Activated naive CD4-positive, alpha-beta T cell (primary cell): ENCODE measurements at regions not wholly inside any gene's neighbourhood (a gene's known extent, or its start where the extent isn't known, plus 50 kb on each side); places are given as distances from the start of the nearest gene placed in this dataset.
"Not testable (repeated sequence)": the region's sequence is repeated elsewhere in the genome, so short reads cannot be mapped to it uniquely, and the experiment has no call there.

Experiments used
- DNase-seq, 4 experiments: peaks; one replicate each; lab custom pipeline; 2025; lab: John Stamatoyannopoulos, UW

DNA sequence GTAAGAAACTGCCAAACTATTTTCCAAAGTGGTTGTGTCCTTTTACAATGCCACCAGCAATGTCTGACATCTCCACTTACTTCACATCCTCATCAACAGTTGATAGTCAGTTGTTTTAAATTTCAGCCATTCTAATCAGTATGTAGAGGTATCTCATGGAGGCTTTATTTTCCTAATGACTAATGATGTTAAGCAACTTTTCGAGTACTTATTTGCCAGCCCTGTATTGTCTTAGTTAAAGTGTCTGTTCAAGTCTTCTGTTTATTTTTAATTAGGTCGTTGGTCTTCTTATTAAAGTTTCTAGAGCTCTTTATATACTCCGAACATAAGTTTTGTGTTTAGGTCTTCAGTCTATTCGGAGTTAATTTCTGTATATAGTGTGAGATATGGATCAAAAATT lies 54.9 kb upstream of the NBPF12 start:
- DNase-seq = not testable (repeated sequence)

DNA sequence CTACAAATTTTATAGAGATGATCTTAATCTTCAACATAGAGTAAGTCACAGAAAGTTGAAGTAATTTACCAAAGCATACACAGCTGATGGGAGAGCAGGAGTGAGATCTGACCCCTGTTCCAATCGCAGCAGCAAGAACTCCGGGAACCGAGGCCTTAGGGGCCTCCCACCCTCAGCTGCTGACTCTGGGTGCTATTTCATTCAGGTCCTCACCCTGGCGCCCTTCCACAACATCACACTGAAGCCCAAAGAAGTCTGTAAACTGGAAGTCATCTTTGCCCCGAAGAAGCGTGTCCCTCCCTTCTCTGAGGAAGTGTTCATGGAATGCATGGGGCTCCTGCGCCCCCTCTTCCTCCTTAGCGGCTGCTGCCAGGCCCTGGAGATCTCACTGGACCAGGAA lies 57.0 kb upstream of the NBPF12 start:
- not testable (repeated sequence) for DNase-seq

DNA sequence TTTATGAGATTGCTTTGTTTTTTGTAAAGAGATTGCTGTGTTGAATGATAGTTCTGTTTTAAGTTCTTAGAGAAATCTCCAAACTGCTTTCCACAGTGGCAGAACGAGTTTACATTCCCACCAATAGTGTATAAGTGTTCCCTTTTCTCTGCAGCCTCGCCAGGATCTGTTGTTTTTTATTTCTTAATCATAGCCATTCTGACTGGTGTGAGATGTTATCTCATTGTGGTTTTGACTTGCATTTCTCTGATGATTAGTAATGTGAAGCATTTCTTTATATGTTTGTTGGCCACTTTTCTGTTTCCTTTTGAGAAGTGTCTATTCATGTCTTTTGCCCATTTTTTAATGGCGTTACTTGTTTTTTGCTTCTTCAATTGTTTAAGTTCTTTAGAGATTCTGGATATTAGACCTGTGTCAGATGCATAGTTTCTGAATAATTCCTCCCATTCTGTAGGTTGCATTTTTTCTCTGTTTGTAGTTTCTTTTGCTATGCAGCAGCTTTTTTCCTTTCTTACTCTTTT lies 74.3 kb upstream of the NBPF12 start:
- not testable (repeated sequence) for DNase-seq

DNA sequence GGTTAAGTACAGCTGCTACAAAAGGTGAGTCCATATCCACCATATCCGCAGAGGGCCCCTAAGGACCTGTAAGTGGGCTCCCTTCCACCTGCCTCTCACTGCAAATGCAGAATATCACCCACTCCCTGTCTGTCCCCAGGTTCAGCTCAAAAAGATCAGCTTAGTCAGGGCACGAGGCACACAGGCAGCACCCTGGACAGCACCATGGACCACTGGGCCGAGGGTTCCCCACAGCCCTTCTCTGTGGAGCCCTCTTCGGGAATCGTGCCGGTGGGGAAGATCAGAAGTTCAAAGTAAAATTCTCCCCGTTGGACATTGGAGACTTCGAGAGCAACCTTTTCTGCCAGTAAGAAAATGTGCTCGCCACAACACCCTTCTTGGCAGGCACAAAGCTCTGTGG lies 85.0 kb upstream of the NBPF12 start:
- DNase-seq = not testable (repeated sequence)

DNA sequence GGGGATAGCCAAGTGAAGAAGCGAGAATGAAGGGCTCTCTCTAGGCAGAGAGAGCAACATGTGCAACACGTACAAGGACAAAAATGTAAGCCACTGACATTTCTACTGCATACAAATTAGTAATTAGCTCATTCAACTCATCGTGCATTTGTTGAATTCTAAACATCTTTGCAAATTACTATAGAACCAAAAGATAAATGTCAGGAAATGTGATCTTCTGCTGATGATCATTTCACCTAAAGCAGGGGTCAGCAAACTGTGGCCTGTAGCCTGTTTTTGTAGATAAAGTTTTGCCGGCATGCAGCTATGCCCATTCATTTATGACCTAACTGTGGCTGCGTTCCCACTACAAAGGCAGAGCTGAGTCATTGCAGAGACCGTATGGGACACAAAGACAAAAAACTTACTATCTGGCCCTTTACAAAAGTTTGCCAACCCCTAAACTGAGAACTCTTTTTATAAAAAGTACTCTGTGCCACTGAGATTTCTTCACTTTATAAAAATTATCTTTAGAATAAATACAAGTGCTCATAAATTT lies 87.7 kb upstream of the NBPF12 start:
- not testable (repeated sequence) for DNase-seq

- not testable (repeated sequence) for DNase-seq
These were observed 99.4 kb upstream of the NBPF12 start for GRCh38 chr1:146838725-146839124.

DNA sequence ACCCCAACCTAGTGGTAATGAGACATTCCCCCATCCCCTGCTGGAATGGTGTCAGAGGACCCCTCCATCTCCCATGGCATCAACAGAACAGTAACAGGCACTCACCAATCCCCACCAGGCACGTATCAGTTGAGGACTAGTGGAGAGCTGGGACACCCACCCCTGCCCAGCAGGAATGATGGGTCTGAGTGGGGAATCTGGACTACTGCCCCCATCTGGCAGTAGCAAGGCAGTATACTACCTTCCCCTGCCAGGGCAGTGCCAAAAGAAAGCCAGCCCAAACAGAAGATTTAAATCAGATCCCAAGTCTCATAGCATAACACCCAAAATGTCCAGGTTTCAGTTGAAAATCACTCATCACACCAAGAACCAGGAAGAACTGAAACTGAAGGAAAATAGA lies 111.2 kb upstream of the NBPF12 start:
- DNase-seq = not testable (repeated sequence)

GRCh38 chr1:146794236-146794635 lies 143.9 kb upstream of the NBPF12 start:
- DNase-seq = not testable (repeated sequence)

- DNase-seq = not testable (repeated sequence)
These were observed 145.4 kb upstream of the NBPF12 start for GRCh38 chr1:146792725-146793124.

DNA sequence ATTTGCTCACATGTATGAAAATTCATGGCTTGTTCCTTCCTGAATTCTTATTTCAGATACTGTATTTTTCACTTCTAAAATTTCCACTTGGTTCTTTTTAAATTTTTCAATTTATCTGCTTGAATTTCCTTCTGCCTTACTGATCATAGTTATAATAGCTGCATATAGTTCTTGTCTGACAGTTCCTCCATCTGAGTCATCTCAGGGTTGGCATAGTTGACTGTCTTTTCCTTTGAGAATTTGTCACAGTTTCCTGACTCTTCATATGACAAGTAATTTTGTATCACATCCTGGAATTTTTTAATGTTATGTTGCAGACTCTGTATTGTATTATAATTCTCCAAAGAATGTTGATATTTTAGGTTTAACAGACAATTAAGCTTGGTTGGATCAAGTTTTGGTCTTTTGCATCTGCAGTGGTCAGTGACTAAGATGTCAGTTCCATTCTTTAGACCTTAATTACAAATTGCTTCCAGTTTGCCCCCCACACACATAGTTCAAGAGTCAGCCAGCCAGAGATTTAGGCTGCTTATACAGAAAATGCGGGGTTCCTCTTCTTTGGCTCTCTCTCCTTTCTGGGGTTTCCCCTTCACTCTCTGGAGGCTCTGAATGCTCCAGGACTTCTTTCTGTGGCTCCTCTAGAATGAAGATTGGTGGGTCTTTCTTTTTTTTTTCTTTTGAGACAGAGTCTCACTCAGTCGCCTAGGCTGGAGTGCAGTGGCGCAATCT lies 153.7 kb upstream of the NBPF12 start:
- not testable (repeated sequence) for DNase-seq

DNA sequence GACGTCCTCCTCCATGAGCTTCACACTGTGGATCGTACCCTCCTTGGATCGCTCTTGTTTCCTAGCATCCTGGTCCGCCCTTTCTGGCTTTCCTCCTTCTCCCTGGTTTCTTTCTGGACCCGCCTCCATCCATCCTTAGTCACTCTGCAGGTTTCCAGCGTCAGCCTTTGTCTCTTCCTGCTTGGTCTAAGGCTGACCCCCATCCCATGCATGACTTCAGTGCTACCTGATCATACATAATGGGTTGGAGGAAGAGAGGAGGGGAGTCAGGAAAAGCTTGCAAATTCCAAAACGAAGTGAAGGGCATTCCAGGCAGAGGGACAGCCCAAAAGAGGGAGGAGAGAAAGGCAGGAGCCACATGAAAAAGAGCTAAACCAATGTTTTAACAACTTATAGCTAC lies 156.9 kb upstream of the NBPF12 start:
- DNase-seq = not testable (repeated sequence)

- DNase-seq = not testable (repeated sequence)
These were observed 160.1 kb upstream of the NBPF12 start for GRCh38 chr1:146777826-146778602.

DNA sequence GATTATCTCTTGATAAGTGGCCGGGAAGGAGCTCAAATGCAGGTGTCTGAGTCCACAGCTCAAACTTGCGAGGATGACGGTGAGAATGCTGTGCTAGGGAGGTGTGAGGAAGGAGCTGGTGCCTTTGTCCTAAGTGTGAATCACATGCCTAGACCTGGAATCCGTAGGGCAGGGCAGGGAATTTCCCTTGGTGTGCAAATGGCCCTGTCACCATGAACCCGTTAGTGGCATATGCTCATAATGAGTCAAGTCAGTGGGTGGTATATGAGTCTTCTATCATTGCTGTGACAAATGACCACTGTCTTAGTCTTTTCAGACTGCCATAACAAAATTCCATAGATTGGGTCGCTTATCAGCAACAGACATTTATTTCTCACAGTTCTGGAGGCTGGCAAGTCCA lies 163.1 kb upstream of the NBPF12 start:
- not testable (repeated sequence) for DNase-seq

- not testable (repeated sequence) for DNase-seq
These were observed 163.9 kb upstream of the NBPF12 start for GRCh38 chr1:146774271-146774670.

- not testable (repeated sequence) for DNase-seq
These were observed 166.7 kb upstream of the NBPF12 start for GRCh38 chr1:146771409-146771808.

DNA sequence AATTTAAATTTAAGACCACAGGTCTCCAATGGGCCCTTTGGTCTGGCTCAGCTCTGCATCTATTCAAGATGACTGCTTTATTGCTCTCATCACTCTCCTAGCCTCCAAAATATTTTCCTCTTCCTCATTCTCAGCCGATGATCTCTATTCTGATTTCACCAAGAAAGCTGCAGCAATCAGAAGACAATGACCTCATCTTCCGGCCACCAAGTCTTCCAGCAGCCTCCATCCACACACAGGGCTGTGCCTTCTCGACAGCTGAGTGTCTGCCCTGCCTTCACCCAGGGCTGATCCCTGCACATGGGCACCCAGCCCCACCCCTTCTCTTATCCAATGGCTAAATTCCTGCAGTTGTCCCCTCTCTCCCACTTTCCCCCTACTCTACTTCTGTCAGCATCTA lies 167.1 kb upstream of the NBPF12 start:
- not testable (repeated sequence) for DNase-seq

- DNase-seq = not testable (repeated sequence)
These were observed 174.9 kb upstream of the NBPF12 start for GRCh38 chr1:146763234-146763633.

- DNase-seq = not testable (repeated sequence)
These were observed 181.3 kb upstream of the NBPF12 start for GRCh38 chr1:146756858-146757257.

- DNase-seq = not testable (repeated sequence)
These were observed 189.4 kb upstream of the NBPF12 start for GRCh38 chr1:146748686-146749085.

DNA sequence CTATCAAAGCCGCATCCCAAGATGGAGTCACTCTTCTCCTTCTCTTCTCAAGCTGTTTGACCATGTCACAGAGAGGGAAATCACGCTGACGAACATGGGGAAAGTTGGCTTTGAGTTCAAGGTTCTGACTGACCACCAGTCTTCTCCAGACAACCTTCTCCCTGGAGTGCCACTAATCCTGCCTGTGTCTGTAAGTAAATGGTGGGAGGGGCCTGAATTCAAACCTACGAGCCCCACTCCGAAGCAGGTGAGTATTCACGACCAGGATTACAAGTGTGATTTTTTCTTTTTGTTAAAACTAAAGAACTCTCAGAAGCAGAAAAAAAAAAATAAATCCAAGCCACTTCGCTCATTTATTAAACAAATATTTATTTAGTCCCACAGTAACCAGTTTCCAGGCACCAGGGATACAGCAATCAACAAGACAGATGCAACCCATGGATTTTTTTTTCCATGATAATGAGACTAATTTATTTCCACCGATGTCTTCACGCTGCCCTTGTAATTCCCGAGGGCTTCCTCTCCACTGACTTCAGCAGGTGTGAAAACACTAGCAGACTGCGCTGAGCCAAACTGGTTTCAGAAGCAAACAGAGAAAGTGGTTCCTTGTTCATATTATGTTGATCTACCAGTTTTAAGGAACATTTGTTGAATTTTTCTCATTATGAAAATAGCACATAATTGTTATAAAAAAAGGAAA lies 206.0 kb upstream of the NBPF12 start:
- not testable (repeated sequence) for DNase-seq

DNA sequence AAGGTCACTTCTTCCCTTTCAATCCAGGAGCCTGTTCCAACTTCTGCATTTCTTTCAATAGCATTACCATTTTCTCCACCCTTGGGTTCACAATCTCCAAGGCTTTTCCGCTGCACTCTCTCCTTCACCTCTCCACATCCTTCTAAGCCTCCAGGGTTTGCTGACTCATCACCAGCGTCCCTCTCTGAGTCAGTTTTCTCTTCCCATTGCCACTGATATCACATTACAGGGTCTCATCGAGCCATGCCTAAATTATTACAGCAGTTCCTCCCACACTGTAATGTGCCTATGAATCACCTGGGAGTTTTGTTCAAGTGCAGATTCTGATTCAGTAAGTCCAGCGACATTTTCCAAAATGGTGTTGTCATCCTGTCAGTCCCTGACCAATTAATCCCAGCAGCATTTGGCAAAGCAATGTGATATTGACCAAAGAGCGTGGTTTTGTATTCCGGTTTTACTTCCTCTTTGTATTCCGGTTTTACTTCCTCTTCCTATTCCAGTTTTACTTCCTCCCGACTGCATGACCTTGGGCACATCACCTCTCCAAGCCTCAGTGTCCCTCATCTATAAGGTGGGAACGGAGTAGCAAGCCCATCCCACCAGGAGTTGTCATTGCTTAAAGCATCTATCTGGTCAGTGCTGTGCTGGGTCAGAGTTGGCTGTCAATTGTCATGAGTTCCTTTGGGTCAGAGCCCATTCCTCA lies 208.3 kb upstream of the NBPF12 start:
- not testable (repeated sequence) for DNase-seq
